Esophagus muscularis mucosa (tissue), 4 donors: ENCODE measurements at regions not wholly inside any gene's neighbourhood (a gene's known extent, or its start where the extent isn't known, plus 50 kb on each side); places are given as distances from the start of the nearest gene placed in this dataset.

Experiments used
- DNase-seq: peaks from one replicate; pipeline ENCODE4 v3.0.0-alpha.2; 2017; ENCODE audit errors: extremely low spot score
- H3K27ac ChIP-seq, 4 donors: fragments of 200-600 bp; sonication (generic); replicated peaks in 1 of 4; 1 replicate in 3 of 4; 2 replicates in 1 of 4; pipeline ENCODE4 v1.5.1; 2016 to 2019; ENCODE audit warnings: mild to moderate bottlenecking in 1 of 4
- H3K27me3 ChIP-seq, 4 donors: fragments of 200-600 bp; sonication (generic); one replicate each; pipeline versions ENCODE4 v1.5.1 to v1.6.0; 2016 to 2019
- H3K36me3 ChIP-seq, 4 donors: fragments of 200-600 bp; sonication (generic); one replicate each; pipeline ENCODE4 v1.5.1; 2016 to 2019
- H3K4me1 ChIP-seq, 4 donors: fragments of 200-600 bp; sonication (generic); one replicate each; pipeline ENCODE4 v1.5.1; 2016 to 2019
- H3K4me3 ChIP-seq, 4 donors: fragments of 200-600 bp; sonication (generic); 1 replicate in 2 of 4; 2 replicates in 2 of 4; pipeline ENCODE4 v1.5.1; 2016 to 2019; ENCODE audit warnings: mild to moderate bottlenecking in 4 of 4, moderate library complexity in 1 of 4
- H3K9me3 ChIP-seq, 4 donors: fragments of 200-600 bp; sonication (generic); 1 replicate in 3 of 4; 2 replicates in 1 of 4; pipeline ENCODE4 v1.5.1; 2016 to 2019
- EP300 ChIP-seq: sonication (generic); formaldehyde crosslinking; IDR thresholded peaks from one replicate; pipeline ENCODE4 v1.6.1; 2017; ENCODE audit warnings: antibody characterized with exemption
- POLR2A ChIP-seq: fragments of 450-650 bp; IDR thresholded peaks from one replicate; pipeline ENCODE4 v1.6.1; 2017; ENCODE audit warnings: antibody characterized with exemption, moderate library complexity, mild to moderate bottlenecking, low read depth
- POLR2AphosphoS5 ChIP-seq, 2 donors: sonication (generic); formaldehyde crosslinking; IDR thresholded peaks; one replicate each; pipeline ENCODE4 v1.6.1; 2017; ENCODE audit warnings: antibody characterized with exemption in 2 of 2
- WGBS: methylation state at CpG from one replicate; pipeline ENCODE4 v1.1.5; 2018; 5-methylcytosine and 5-hydroxymethylcytosine counted together
- intact Hi-C: fragments of 100-400 bp; cut with DNase I; formaldehyde crosslinking; loops from one replicate; pipeline ENCODE4 v1.15.1; 2023
- TF ChIP-seq, protein P1 (sequence below), 3 experiments: fragments of 200-600 bp in 2 of 3; fragments of 450-650 bp in 1 of 3; sonication (generic) in 2 of 3; IDR thresholded peaks; one replicate each; pipeline ENCODE4 v1.5.1; 2017 to 2019; ENCODE audit warnings: antibody characterized with exemption in 3 of 3, mild to moderate bottlenecking in 2 of 3, moderate library complexity in 1 of 3

GRCh38 chr22:47623763-47624148, 861.3 kb downstream of the TBC1D22A start:
- intact Hi-C loops, result no loop called here
- H3K27me3 ChIP-seq, result peaks cover 0 to 49% (median 0%) of the 10 kb centered on the region in 4 donors
- peak; percentile 74 for DNase-seq
- no peak overlapping the region for H3K4me3 ChIP-seq
- peaks cover 0 to 9% (median 8%) of the 10 kb centered on the region in 4 donors for H3K4me1 ChIP-seq
- WGBS, result 72% methylated on average over 8 of the region's 15 CpGs
- no peaks in the 10 kb centered on the region for H3K9me3 ChIP-seq
- TF ChIP-seq POLR2A (no peak), EP300 (no peak), POLR2AphosphoS5 (IDR thresholded peaks at IDR 0.05) (no peak)
- TF ChIP-seq, protein P1, sequence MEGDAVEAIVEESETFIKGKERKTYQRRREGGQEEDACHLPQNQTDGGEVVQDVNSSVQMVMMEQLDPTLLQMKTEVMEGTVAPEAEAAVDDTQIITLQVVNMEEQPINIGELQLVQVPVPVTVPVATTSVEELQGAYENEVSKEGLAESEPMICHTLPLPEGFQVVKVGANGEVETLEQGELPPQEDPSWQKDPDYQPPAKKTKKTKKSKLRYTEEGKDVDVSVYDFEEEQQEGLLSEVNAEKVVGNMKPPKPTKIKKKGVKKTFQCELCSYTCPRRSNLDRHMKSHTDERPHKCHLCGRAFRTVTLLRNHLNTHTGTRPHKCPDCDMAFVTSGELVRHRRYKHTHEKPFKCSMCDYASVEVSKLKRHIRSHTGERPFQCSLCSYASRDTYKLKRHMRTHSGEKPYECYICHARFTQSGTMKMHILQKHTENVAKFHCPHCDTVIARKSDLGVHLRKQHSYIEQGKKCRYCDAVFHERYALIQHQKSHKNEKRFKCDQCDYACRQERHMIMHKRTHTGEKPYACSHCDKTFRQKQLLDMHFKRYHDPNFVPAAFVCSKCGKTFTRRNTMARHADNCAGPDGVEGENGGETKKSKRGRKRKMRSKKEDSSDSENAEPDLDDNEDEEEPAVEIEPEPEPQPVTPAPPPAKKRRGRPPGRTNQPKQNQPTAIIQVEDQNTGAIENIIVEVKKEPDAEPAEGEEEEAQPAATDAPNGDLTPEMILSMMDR (IDR thresholded peaks at IDR 0.05), result no peak
- H3K27ac ChIP-seq, result no peak overlapping the region
- no peaks in the 10 kb centered on the region for H3K36me3 ChIP-seq

DNA sequence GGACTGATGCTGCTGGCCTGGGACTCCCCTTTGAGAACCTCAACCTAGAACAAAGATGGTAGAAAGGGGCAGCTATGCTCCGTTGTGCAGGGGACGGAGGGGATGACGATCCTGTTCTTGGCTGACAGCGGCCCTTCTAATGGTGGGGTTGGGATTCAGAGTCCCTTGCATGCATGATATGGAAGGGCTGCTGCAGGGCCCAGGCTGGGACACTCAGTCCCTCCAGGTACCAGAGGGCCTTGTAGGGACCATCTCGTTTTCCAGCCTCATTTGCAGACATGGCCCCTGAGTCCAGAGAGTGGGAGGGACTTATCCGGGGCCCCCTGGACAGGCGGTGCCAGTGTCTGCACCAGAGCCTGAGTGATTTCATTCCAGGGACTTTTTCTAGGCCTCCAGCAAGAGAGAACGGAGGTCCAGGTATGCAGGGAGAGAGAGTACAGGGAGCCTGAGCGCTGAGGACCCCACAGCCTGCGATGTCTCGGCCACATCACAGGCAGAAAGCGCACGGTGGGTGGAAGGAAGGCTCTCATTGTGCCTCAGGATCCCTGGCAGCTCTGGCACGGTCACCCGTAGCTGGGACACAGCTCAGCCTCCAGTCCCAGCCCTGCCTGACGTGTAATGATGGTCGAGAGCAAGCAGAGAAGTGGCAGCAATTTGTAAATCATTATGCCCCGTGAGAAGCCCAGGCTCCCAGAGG, 860.8 kb downstream of the TBC1D22A start:
- DNase-seq, result peak; percentile 77
- Histone ChIP-seq H3K9me3 (no peaks in the 10 kb centered on the region), H3K36me3 (no peaks in the 10 kb centered on the region), H3K27me3 (peaks cover 0 to 55% (median 0%) of the 10 kb centered on the region in 4 donors), H3K4me1 (peaks cover 0 to 9% (median 8%) of the 10 kb centered on the region in 4 donors), H3K27ac (no peak overlapping the region), H3K4me3 (no peak overlapping the region)
- WGBS, result 79% methylated on average over 16 of the region's 18 CpGs
- intact Hi-C loops, result no loop called here
- TF ChIP-seq EP300, result no peak
- TF ChIP-seq, protein P1 (IDR thresholded peaks at IDR 0.05), result no peak
- TF ChIP-seq POLR2A, result no peak
- TF ChIP-seq POLR2AphosphoS5 (IDR thresholded peaks at IDR 0.05), result no peak

GRCh38 chr22:47622541-47622940, 860.1 kb downstream of the TBC1D22A start:
- H3K9me3 ChIP-seq, result no peaks in the 10 kb centered on the region
- H3K4me3 ChIP-seq, result no peak overlapping the region
- H3K36me3 ChIP-seq, result no peaks in the 10 kb centered on the region
- H3K27ac ChIP-seq, result no peak overlapping the region
- TF ChIP-seq POLR2A (no peak), POLR2AphosphoS5 (IDR thresholded peaks at IDR 0.05) (no peak), EP300 (no peak)
- TF ChIP-seq, protein P1 (IDR thresholded peaks at IDR 0.05), result no peak
- H3K4me1 ChIP-seq, result peaks cover 0 to 6% (median 5%) of the 10 kb centered on the region in 4 donors
- intact Hi-C loops, result no loop called here
- peak; percentile 84 for DNase-seq
- 90% methylated on average over 14 of the region's 14 CpGs for WGBS
- H3K27me3 ChIP-seq, result peaks cover 0 to 59% (median 0%) of the 10 kb centered on the region in 4 donors

DNA sequence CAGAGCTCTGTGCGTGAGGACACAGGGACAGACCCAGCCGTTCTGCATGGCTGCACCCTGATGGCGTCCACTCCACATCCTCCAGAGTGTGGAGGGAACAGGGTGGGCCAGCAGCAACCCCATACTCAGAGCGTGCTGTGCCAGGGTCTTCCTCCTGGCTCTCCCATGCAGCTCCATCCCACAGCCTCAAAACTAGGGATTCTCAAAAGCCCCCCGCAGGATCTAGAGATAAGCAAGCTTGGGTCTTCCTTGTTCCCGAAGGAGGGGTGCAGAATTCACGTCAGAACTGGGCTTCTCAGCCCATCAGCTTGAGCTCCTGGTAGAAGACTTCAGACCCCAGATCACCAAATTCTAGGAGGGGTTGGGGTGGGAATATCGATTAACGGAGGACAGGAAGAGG, 858.8 kb downstream of the TBC1D22A start:
- peak; percentile 64 for DNase-seq
- Histone ChIP-seq H3K4me1 (no peaks in the 10 kb centered on the region), H3K36me3 (no peaks in the 10 kb centered on the region), H3K27me3 (peaks cover 0 to 68% (median 0%) of the 10 kb centered on the region in 4 donors), H3K9me3 (no peaks in the 10 kb centered on the region), H3K4me3 (no peak overlapping the region), H3K27ac (no peak overlapping the region)
- intact Hi-C loops, result no loop called here
- WGBS, result 79% methylated on average over 9 of the region's 9 CpGs
- TF ChIP-seq EP300, result no peak
- no peak for TF ChIP-seq POLR2AphosphoS5 (IDR thresholded peaks at IDR 0.05)
- TF ChIP-seq POLR2A, result no peak
- TF ChIP-seq, protein P1 (IDR thresholded peaks at IDR 0.05), result no peak

DNA sequence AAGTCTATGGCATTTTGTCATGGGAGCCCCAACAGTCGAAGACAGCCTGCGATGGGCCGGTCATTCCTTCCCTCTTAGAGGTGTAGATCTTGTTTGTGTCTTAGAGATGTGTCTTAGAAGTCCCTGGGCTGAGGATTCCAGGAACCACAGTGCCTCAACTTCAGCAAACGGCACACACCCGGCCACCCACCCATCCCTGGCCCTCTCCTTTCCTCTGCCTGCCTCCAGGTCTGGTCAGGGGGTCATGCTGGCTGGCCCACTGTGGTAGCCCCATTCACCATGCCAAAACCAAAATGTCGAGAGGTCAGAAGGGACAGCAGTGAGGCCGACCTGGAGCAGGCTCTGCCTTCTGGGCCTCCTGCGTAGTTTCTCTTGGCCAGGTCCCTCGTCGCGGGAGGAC, 857.9 kb downstream of the TBC1D22A start:
- intact Hi-C loops, result no loop called here
- DNase-seq, result peak; percentile 80
- Histone ChIP-seq H3K27me3 (peaks cover 0 to 62% (median 0%) of the 10 kb centered on the region in 4 donors), H3K36me3 (no peaks in the 10 kb centered on the region), H3K4me1 (no peaks in the 10 kb centered on the region), H3K4me3 (no peak overlapping the region), H3K9me3 (no peaks in the 10 kb centered on the region), H3K27ac (no peak overlapping the region)
- no peak for TF ChIP-seq POLR2A
- TF ChIP-seq POLR2AphosphoS5 (IDR thresholded peaks at IDR 0.05), result no peak
- TF ChIP-seq, protein P1 (IDR thresholded peaks at IDR 0.05), result no peak
- no peak for TF ChIP-seq EP300
- 97% methylated on average over 11 of the region's 11 CpGs for WGBS
